Peyer's patch (tissue), 4 donors: ENCODE measurements at regions not wholly inside any gene's neighbourhood (a gene's known extent, or its start where the extent isn't known, plus 50 kb on each side); places are given as distances from the start of the nearest gene placed in this dataset.

Experiments used
- POLR2A ChIP-seq, 2 donors: fragments of 450-650 bp; IDR thresholded peaks; one replicate each; pipeline ENCODE4 v1.5.1; 2017; ENCODE audit warnings: antibody characterized with exemption in 2 of 2, mild to moderate bottlenecking in 2 of 2, moderate library complexity in 2 of 2
- TF ChIP-seq, protein P1 (sequence below), 6 experiments: fragments of 450-650 bp in 4 of 6; fragments of 200-600 bp in 2 of 6; sonication (generic) in 1 of 6; IDR thresholded peaks; one replicate each; pipeline ENCODE4 v1.5.1; 2017 to 2019; ENCODE audit warnings: antibody characterized with exemption in 6 of 6, mild to moderate bottlenecking in 3 of 6, moderate library complexity in 1 of 6

DNA sequence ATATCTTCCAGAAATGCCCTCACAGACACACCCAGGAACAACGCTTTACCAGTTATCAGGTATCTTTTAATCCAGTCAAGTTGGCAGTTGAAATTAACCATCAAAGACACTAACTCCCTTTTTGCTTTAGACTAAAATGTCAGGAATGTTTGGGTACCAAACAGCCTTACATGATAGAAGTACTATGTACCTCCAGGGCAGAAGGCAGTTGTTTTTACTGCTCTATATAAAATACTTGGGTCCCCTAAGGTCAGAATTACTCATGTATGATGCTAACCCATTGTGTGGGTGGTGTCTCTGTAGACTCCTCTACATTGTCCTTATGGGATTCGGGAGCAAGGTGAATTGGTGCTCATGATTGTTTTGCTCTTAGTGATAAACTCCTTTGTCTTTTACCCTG is 492.5 kb upstream of the FLRT2 start:
- TF ChIP-seq, protein P1, sequence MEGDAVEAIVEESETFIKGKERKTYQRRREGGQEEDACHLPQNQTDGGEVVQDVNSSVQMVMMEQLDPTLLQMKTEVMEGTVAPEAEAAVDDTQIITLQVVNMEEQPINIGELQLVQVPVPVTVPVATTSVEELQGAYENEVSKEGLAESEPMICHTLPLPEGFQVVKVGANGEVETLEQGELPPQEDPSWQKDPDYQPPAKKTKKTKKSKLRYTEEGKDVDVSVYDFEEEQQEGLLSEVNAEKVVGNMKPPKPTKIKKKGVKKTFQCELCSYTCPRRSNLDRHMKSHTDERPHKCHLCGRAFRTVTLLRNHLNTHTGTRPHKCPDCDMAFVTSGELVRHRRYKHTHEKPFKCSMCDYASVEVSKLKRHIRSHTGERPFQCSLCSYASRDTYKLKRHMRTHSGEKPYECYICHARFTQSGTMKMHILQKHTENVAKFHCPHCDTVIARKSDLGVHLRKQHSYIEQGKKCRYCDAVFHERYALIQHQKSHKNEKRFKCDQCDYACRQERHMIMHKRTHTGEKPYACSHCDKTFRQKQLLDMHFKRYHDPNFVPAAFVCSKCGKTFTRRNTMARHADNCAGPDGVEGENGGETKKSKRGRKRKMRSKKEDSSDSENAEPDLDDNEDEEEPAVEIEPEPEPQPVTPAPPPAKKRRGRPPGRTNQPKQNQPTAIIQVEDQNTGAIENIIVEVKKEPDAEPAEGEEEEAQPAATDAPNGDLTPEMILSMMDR (IDR thresholded peaks at IDR 0.05): no peak
- no peak for TF ChIP-seq POLR2A (IDR thresholded peaks at IDR 0.05)
